ENCODE measurements at regions not wholly inside any gene's neighbourhood (a gene's known extent, or its start where the extent isn't known, plus 50 kb on each side); places are given as distances from the start of the nearest gene placed in this dataset.

DNA sequence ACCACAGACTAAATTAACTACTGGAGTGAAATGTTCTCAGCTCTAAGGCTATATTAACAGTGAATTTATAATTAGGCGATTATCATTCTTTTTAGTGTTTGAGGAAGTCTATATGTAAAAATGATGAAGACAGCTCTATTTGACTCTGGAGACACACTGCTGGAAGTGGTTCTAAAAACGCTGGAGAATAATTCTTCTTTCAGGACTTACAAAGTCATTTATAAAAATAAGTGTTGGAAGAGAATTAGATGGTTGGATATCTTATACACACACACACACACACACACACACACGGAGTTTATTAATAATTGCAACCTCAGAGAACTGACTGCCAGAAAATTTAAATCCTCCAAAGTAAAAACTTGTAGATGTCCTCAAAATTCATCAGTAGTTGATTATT is 1171.3 kb downstream of the EFNB2 start:
- TF ChIP-seq POLR2AphosphoS5 (IDR thresholded peaks at IDR 0.05; ENCODE audit: borderline replicate concordance, low read depth, low read length) (no peak), EZH2 (IDR thresholded peaks at IDR 0.05) (no peak), FOXP2 (optimal IDR thresholded peaks at IDR 0.05; ENCODE audit: control extremely low read depth, extremely low read length, insufficient read depth) (no peak)

All from SK-N-MC (cell line).